B cell (primary cell): ENCODE measurements at regions not wholly inside any gene's neighbourhood (a gene's known extent, or its start where the extent isn't known, plus 50 kb on each side); places are given as distances from the start of the nearest gene placed in this dataset.
"Not testable (repeated sequence)": the region's sequence is repeated elsewhere in the genome, so short reads cannot be mapped to it uniquely, and the experiment has no call there.

Experiments
- ATAC-seq: fragments of 200-7000 bp; cut with Tn5 transposase; one replicate; pipeline ENCODE4 v1.10.0; 2021; ENCODE audit warnings: low read depth, mild to moderate bottlenecking, moderate number of reproducible peaks, moderate library complexity
- CTCF ChIA-PET: fragments of 350-600 bp; sonication (Branson Sonifier 250); formaldehyde crosslinking; loops from one replicate; lab custom pipeline; 2021; ENCODE audit warnings: antibody characterized with exemption, inconsistent platforms; lab: Charles Lee
- POLR2A ChIA-PET: fragments of 350-600 bp; sonication (Branson Sonifier 250); formaldehyde crosslinking; loops from one replicate; lab custom pipeline; 2021; ENCODE audit warnings: antibody characterized with exemption; lab: Charles Lee
- DNase-seq: peaks from one replicate; pipeline ENCODE4 v3.0.0; 2013
- H2AFZ ChIP-seq: 2 replicates; pipeline ENCODE4 v1.6.1; 2012; ENCODE audit warnings: mild to moderate bottlenecking, low read depth, low read length; ENCODE audit not compliant: insufficient read depth, poor library complexity, severe bottlenecking
- H3K27ac ChIP-seq, 2 donors: 1 replicate in 1 of 2; 2 replicates in 1 of 2; pipeline ENCODE4 v1.5.1; 2012 to 2013; ENCODE audit warnings: low read length in 2 of 2, mild to moderate bottlenecking in 2 of 2, moderate library complexity in 1 of 2
- H3K27me3 ChIP-seq, 4 experiments: fragments of 200-600 bp in 1 of 4; sonication (generic) in 1 of 4; replicated peaks in 1 of 4; 1 replicate in 2 of 4; 2 replicates in 2 of 4; pipeline versions ENCODE4 v1.6.1 to v1.7.0; 2013 to 2016; ENCODE audit warnings: low read length in 3 of 4, mild to moderate bottlenecking in 2 of 4, mixed read lengths in 1 of 4, moderate library complexity in 1 of 4; ENCODE audit not compliant: insufficient read depth in 4 of 4, control insufficient read depth in 3 of 4; ENCODE audit errors: control extremely low read depth in 1 of 4
- H3K36me3 ChIP-seq, 2 experiments: replicated peaks in 1 of 2; 1 replicate in 1 of 2; 2 replicates in 1 of 2; pipeline versions ENCODE4 v1.6.1 to v1.7.1; 2013; ENCODE audit warnings: low read length in 1 of 2; ENCODE audit not compliant: insufficient read depth in 2 of 2, control insufficient read depth in 1 of 2; ENCODE audit errors: control extremely low read depth in 1 of 2, extremely low read depth in 1 of 2
- H3K4me1 ChIP-seq, 2 donors: fragments of 200-600 bp in 1 of 2; sonication (generic) in 1 of 2; 1 replicate in 1 of 2; 2 replicates in 1 of 2; pipeline versions ENCODE4 v1.5.1 to v1.6.1; 2013 to 2017; ENCODE audit warnings: low read length in 2 of 2; ENCODE audit not compliant: control insufficient read depth in 2 of 2, insufficient read depth in 2 of 2
- H3K4me2 ChIP-seq: replicated peaks from 2 replicates; pipeline ENCODE3; 2012; ENCODE audit warnings: mild to moderate bottlenecking, low read depth, low read length; ENCODE audit not compliant: poor library complexity, severe bottlenecking
- H3K4me3 ChIP-seq, 5 experiments: fragments of 200-600 bp in 1 of 5; sonication (generic) in 1 of 5; 1 replicate in 3 of 5; 2 replicates in 2 of 5; pipeline versions ENCODE4 v1.5.1 to v1.7.0; 2011 to 2016; ENCODE audit warnings: low read length in 4 of 5, mild to moderate bottlenecking in 4 of 5, low read depth in 2 of 5, control low read depth in 1 of 5, moderate library complexity in 1 of 5; ENCODE audit not compliant: insufficient read depth in 1 of 5; ENCODE audit errors: control extremely low read depth in 1 of 5, extremely low read depth in 1 of 5
- H3K79me2 ChIP-seq: fragments of 200-600 bp; sonication (generic); one replicate; pipeline ENCODE4 v1.6.0; 2016; ENCODE audit warnings: low read length; ENCODE audit not compliant: control insufficient read depth, insufficient read depth
- H3K9ac ChIP-seq: fragments of 200-600 bp; sonication (generic); 2 replicates; pipeline ENCODE4 v1.6.1; 2017; ENCODE audit warnings: mild to moderate bottlenecking, low read length, moderate library complexity
- H3K9me3 ChIP-seq, 3 donors: one replicate each; pipeline versions ENCODE4 v1.6.1 to v1.7.1; 2013; ENCODE audit warnings: low read length in 2 of 3; ENCODE audit not compliant: control insufficient read depth in 2 of 3, insufficient read depth in 1 of 3; ENCODE audit errors: control extremely low read depth in 1 of 3
- H4K20me1 ChIP-seq: 2 replicates; pipeline ENCODE4 v1.6.0; 2012; ENCODE audit warnings: mild to moderate bottlenecking, low read length; ENCODE audit not compliant: insufficient read depth, control insufficient read depth, poor library complexity, severe bottlenecking
- H3K27ac Mint-ChIP-seq: one replicate; pipeline ENCODE4 v1.8.0; 2021; ENCODE audit warnings: mixed read lengths
- H3K27me3 Mint-ChIP-seq: one replicate; pipeline ENCODE4 v1.8.0; 2021; ENCODE audit warnings: mixed read lengths
- H3K4me1 Mint-ChIP-seq: one replicate; pipeline ENCODE4 v1.8.0; 2021; ENCODE audit warnings: mixed read lengths
- H3K4me3 Mint-ChIP-seq: one replicate; pipeline ENCODE4 v1.8.0; 2021; ENCODE audit warnings: mixed read lengths
- H3K9me3 Mint-ChIP-seq: one replicate; pipeline ENCODE4 v1.8.0; 2022; ENCODE audit warnings: mixed read lengths; ENCODE audit not compliant: insufficient read depth
- CTCF ChIP-seq: fragments of 200-600 bp; IDR thresholded peaks from one replicate; pipeline ENCODE4 v1.8.0; 2022; ENCODE audit warnings: antibody characterized with exemption, mild to moderate bottlenecking
- EZH2 ChIP-seq: IDR thresholded peaks from 2 replicates; pipeline ENCODE4 v1.6.1; 2012; ENCODE audit warnings: borderline replicate concordance, low read depth, mild to moderate bottlenecking, moderate library complexity, low read length; ENCODE audit not compliant: insufficient read depth, poor library complexity, severe bottlenecking
- WGBS: methylation state at CpG from one replicate; pipeline ENCODE4 v1.1.5; 2013; ENCODE audit warnings: missing lambda C conversion rate; ENCODE audit not compliant: insufficient coverage; 5-methylcytosine and 5-hydroxymethylcytosine counted together
- intact Hi-C: fragments of 100-400 bp; cut with micrococcal nuclease; formaldehyde crosslinking; loops from one replicate; pipeline ENCODE4 v1.10.0; 2022

GRCh38 chr16:64343061-64343819 is 778.6 kb downstream of the CDH11 start:
- Histone ChIP-seq H3K27me3 (no peaks in the 10 kb centered on the region), H4K20me1 (no peaks in the 10 kb centered on the region), H3K36me3 (no peaks in the 10 kb centered on the region), H3K79me2 (no peaks in the 10 kb centered on the region), H3K4me1 (no peaks in the 10 kb centered on the region), H3K27ac (no peak overlapping the region), H3K4me2 (no peak overlapping the region), H2AFZ (no peak overlapping the region), H3K9me3 (peaks cover 0 to 22% (median 0%) of the 10 kb centered on the region in 3 donors), H3K4me3 (no peak overlapping the region), H3K9ac (no peak overlapping the region)
- DNase-seq: no peak
- ChIA-PET POLR2A (no interaction called here), CTCF (no interaction called here)
- intact Hi-C loops: no loop called here
- Mint-ChIP-seq H3K4me1 (no peaks in the 10 kb centered on the region), H3K27me3 (no peaks in the 10 kb centered on the region), H3K27ac (no peak overlapping the region), H3K9me3 (no peaks in the 10 kb centered on the region), H3K4me3 (no peak overlapping the region)
- TF ChIP-seq CTCF (no peak), EZH2 (no peak)
- no peak for ATAC-seq
- 97% methylated on average over 6 of the region's 8 CpGs for WGBS

GRCh38 chr16:64341336-64341735 is 780.5 kb downstream of the CDH11 start:
- H3K27me3 Mint-ChIP-seq, intact Hi-C loops, H4K20me1 ChIP-seq, ATAC-seq, CTCF ChIA-PET, H3K9me3 Mint-ChIP-seq, H3K9ac ChIP-seq, H3K79me2 ChIP-seq, H3K4me2 ChIP-seq, H3K27ac Mint-ChIP-seq, H3K4me1 Mint-ChIP-seq, H3K4me1 ChIP-seq, DNase-seq, H2AFZ ChIP-seq, H3K36me3 ChIP-seq, H3K4me3 ChIP-seq, H3K4me3 Mint-ChIP-seq, H3K27me3 ChIP-seq, H3K27ac ChIP-seq, POLR2A ChIA-PET: not testable (repeated sequence)
- peaks cover 0 to 22% (median 2%) of the 10 kb centered on the region in 3 donors for H3K9me3 ChIP-seq
- WGBS: no CpG with 5 or more reads among the region's 1 CpG
